GM10248 (cell line): ENCODE measurements at regions not wholly inside any gene's neighbourhood (a gene's known extent, or its start where the extent isn't known, plus 50 kb on each side); places are given as distances from the start of the nearest gene placed in this dataset.

ENCODE experiments used
- CTCF ChIA-PET: fragments of 300-600 bp; sonication (Branson Sonifier 250); formaldehyde crosslinking; extraction: SDS; loops from one replicate; lab custom pipeline; 2021; ENCODE audit warnings: antibody characterized with exemption; lab: Yijun Ruan, JAX
- POLR2A ChIA-PET: fragments of 350-650 bp; sonication (Branson Sonifier 250); formaldehyde crosslinking; extraction: SDS; loops from one replicate; lab custom pipeline; 2020; ENCODE audit warnings: antibody characterized with exemption; lab: Yijun Ruan, JAX
- DNase-seq: peaks from one replicate; pipeline ENCODE4 v3.0.0; 2012; ENCODE audit errors: extremely low spot score
- TF ChIP-seq, protein P1 (sequence below): IDR thresholded peaks from 2 replicates; pipeline ENCODE4 v1.5.1; 2012; ENCODE audit warnings: mild to moderate bottlenecking, low read depth; ENCODE audit errors: extremely low read depth, missing control alignments, control extremely low read depth

DNA sequence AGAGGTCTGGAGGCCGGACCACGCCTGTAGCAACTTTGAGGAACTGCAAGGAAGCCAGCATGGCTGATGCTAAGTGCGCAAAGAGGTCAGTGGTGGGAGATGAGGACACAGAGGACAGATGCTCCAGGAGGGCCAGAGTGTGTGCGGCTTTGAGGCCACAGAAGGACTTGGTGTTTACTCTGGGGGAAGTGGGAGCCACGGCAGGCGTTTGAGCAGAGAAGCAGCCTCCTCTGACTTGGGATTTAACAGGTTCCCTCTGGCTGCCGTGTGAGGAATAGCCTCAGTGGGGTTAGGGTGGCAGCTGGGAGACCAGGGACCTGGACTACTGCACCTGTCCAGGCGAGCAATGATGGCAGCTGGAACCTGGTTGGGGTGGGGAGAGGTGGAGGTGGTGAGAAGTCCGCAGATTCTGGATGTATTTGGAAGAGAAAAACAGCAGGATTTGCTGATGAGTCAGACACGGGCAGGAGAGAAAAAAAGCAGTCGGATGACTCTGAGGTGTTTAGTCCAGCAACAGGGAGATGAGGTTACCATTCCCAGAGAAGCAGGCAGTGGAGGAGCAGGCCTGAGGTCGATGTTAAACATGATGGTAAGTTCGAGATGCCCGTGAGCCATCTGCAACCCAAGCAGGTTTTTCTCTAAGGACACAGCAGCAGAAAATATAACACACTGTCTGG, 143.5 kb downstream of the SCARB1 start:
- no peak for DNase-seq
- ChIA-PET CTCF (interaction anchor here (0.8 to 1.0 kb wide), 2 partner anchors 15 to 47 kb away, joined by 3 to 5 read pairs; no protein-coding TSS in a partner anchor), POLR2A (no interaction called here)
- TF ChIP-seq, protein P1, sequence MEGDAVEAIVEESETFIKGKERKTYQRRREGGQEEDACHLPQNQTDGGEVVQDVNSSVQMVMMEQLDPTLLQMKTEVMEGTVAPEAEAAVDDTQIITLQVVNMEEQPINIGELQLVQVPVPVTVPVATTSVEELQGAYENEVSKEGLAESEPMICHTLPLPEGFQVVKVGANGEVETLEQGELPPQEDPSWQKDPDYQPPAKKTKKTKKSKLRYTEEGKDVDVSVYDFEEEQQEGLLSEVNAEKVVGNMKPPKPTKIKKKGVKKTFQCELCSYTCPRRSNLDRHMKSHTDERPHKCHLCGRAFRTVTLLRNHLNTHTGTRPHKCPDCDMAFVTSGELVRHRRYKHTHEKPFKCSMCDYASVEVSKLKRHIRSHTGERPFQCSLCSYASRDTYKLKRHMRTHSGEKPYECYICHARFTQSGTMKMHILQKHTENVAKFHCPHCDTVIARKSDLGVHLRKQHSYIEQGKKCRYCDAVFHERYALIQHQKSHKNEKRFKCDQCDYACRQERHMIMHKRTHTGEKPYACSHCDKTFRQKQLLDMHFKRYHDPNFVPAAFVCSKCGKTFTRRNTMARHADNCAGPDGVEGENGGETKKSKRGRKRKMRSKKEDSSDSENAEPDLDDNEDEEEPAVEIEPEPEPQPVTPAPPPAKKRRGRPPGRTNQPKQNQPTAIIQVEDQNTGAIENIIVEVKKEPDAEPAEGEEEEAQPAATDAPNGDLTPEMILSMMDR, result no peak

DNA sequence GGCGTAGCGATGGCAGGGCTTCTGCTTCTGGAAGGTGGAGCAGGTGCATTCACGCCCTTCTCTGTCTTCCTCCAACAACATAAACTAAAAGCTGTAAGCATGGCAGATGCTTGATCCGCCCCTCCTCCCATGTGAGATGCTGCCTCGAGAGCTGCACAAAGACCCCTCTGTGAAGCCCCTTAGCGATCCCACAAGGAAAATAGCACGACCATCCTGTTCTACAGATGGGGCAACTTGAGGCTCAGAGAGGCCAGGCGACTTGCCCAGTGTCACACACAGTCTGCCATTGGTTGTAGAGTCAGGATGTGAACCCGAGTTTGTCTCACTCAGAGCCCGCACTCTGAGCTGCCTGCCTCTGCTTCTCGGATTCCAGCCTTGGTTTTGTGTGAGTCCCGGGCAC, 144.4 kb downstream of the SCARB1 start:
- CTCF ChIA-PET, result no interaction called here

DNA sequence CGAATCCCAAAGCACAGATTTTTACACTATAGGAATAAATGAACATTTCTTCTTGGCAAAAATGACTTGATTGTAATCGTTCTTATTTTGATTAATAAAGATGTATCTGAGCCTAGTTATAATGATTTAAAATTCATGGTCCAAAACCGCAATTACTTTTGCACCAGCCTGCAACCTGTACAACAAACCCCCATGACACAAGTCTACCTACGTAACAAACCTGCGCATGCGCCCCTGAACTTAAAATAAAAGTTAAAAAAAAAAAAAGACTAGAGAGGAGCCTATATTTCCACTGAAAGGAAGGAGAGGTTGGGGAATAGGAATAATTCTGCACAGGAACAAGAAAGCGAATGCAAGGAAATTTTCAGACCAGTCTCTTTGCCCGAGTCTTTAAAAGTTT, 145.2 kb downstream of the SCARB1 start:
- CTCF ChIA-PET, result no interaction called here
- POLR2A ChIA-PET, result no interaction called here
- DNase-seq, result no peak
- TF ChIP-seq, protein P1, result no peak

More for the DNA sequence above, 144.4 kb downstream of the SCARB1 start:
- TF ChIP-seq, protein P1, result no peak
- POLR2A ChIA-PET, result no interaction called here
- no peak for DNase-seq

DNA sequence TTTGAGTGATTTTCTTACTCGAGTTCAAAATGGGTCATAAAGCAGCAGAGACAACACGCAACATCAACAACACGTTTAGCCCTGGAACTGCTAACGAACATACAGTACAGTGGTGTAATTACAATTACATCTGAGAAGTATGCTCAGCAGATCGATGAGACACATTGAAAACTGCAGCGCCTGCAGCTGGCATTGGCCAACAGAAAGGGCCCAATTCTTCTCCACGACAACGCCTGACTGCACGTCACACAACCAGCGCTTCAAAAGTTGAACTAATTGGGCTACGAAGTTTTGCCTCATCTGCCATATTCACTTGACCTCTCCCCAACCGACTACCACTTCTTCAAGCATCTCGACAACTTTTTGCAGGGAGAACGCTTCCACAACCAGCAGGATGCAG, 145.6 kb downstream of the SCARB1 start:
- CTCF ChIA-PET, result interaction anchor here (1.0 kb wide), 1 partner anchor 21 kb away, joined by 3 read pairs; no protein-coding TSS in a partner anchor
- TF ChIP-seq, protein P1, result no peak
- POLR2A ChIA-PET, result no interaction called here
- no peak for DNase-seq

DNA sequence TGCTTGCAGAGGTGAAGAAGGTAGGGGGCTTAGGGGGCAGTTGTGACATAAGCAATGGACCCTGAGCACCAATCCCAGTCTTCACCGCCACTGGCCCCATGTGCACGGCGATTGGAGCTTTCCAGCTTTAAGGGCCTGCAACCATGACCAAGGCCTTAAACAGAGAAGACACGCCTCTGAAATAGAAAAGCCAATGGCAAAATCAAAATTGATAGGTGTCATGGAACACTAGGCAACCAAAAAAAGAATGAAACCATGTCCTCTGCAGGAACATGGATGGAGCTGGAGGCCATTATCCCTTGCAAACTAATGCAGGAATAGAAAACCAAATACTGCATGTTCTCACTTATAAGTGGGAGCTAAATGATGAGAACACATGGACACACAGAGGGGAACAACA, 146.3 kb downstream of the SCARB1 start:
- POLR2A ChIA-PET, result no interaction called here
- no peak for DNase-seq
- TF ChIP-seq, protein P1, result no peak
- CTCF ChIA-PET, result interaction anchor here (1.0 kb wide), 1 partner anchor 20 kb away, joined by 3 read pairs; no protein-coding TSS in a partner anchor

DNA sequence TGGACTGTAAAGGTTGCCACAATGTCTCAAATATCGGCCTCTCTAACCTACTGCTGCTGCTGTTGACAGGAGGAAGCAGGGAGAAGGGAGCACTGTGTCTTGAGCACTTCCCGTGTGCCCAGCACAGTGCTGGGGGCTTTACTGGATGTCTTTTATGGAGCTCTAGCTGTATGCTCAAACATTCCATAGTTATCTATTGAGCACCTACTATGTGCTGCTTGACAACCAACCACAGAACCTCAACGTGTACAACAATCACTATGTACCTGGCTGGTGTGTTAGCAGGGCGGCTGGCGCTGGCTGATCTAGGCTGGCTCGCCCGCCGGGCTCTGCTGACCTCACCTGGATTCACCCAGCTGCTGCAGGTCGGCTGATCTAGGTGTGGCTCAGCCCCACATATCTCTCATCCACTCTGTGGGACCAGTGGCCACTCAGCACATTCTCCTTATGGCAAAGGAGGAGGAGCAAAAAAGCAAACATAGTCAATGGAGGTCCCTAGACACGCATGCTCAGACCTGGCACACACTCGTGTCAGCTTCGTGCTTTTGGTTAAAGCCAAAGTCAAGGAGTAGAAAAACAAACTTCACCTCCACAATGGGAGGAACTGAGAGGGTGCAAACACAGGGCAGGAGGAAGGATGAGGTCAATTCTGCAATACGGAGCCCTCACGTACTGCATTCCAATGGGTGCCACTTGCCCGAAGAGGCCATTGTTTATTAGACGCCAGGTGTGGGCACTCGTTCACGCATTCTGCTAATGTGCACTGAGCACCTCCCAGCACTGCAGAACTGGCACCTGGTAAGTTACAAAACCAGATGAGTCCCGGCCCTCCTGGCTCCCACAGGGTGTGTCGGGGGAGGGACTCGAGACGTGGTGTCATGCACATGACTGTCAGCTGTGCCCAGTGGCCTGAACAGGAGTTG, 147.2 kb downstream of the SCARB1 start:
- TF ChIP-seq, protein P1, result no peak
- ChIA-PET POLR2A (no interaction called here), CTCF (no interaction called here)
- no peak for DNase-seq
